ENCODE measurements at regions not wholly inside any gene's neighbourhood (a gene's known extent, or its start where the extent isn't known, plus 50 kb on each side); places are given as distances from the start of the nearest gene placed in this dataset.

DNA sequence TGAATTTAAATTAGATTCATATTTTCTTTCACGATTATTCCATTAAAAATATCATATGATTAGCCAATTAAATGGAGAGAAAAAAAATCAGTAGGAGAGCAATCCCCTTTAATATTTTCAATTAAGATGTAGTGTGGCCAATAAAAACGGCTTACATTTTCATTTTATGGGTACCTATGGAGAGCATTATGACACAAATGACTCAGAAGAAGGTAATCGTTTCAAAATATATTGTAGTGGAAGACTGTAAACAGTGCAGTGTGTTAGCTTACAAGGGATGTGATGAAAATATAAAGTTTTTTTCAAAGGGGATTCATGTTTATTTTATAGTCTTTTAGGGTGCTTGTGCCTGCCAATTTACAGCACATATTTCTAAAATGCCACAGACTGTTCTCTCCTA, 1507.4 kb upstream of the CELF4 start:
- TF ChIP-seq POLR2AphosphoS5 (IDR thresholded peaks at IDR 0.05), result no peak
- TF ChIP-seq POLR2A (IDR thresholded peaks at IDR 0.05), result no peak
